GM18511 (cell line): ENCODE measurements at regions not wholly inside any gene's neighbourhood (a gene's known extent, or its start where the extent isn't known, plus 50 kb on each side); places are given as distances from the start of the nearest gene placed in this dataset.

Experiments
- ATAC-seq: cut with Tn5 transposase; IDR thresholded peaks from one replicate; pipeline ENCODE4 v1.9.1; 2021; ENCODE audit warnings: mild to moderate bottlenecking, moderate library complexity; ENCODE audit not compliant: unreplicated experiment

- no peak for ATAC-seq
Observed at GRCh38 chr15:81544385-81544784, 170.4 kb upstream of the TMC3 start.

GRCh38 chr15:81540909-81541308, 166.9 kb upstream of the TMC3 start:
- no peak for ATAC-seq

- no peak for ATAC-seq
Observed at GRCh38 chr15:81536356-81536755, 162.3 kb upstream of the TMC3 start.

- no peak for ATAC-seq
Observed at GRCh38 chr15:81534124-81534523, 160.1 kb upstream of the TMC3 start.

- ATAC-seq = no peak
Observed at GRCh38 chr15:81532001-81532400, 158.0 kb upstream of the TMC3 start.

GRCh38 chr15:81531109-81531592, 157.1 kb upstream of the TMC3 start:
- no peak for ATAC-seq

GRCh38 chr15:81530271-81530691, 156.3 kb upstream of the TMC3 start:
- ATAC-seq = no peak

GRCh38 chr15:81529481-81529880, 155.5 kb upstream of the TMC3 start:
- ATAC-seq = no peak

GRCh38 chr15:81526029-81526428, 152.0 kb upstream of the TMC3 start:
- no peak for ATAC-seq

GRCh38 chr15:81524496-81524895, 150.5 kb upstream of the TMC3 start:
- ATAC-seq = no peak

GRCh38 chr15:81523867-81524266, 149.9 kb upstream of the TMC3 start:
- ATAC-seq = no peak

GRCh38 chr15:81520480-81520879, 146.5 kb upstream of the TMC3 start:
- ATAC-seq = no peak

GRCh38 chr15:81516461-81516860, 142.4 kb upstream of the TMC3 start:
- no peak for ATAC-seq

GRCh38 chr15:81516012-81516411, 142.0 kb upstream of the TMC3 start:
- ATAC-seq = no peak

- no peak for ATAC-seq
Observed at GRCh38 chr15:81514725-81515124, 140.7 kb upstream of the TMC3 start.

GRCh38 chr15:81511138-81511537, 137.1 kb upstream of the TMC3 start:
- ATAC-seq = no peak

GRCh38 chr15:81507831-81508230, 133.8 kb upstream of the TMC3 start:
- ATAC-seq = no peak

GRCh38 chr15:81506936-81507335, 132.9 kb upstream of the TMC3 start:
- ATAC-seq = no peak

- no peak for ATAC-seq
Observed at GRCh38 chr15:81506071-81506470, 132.1 kb upstream of the TMC3 start.

GRCh38 chr15:81504170-81504905, 130.3 kb upstream of the TMC3 start:
- no peak for ATAC-seq

GRCh38 chr15:81502439-81502838, 128.4 kb upstream of the TMC3 start:
- ATAC-seq = no peak

- no peak for ATAC-seq
Observed at GRCh38 chr15:81500081-81500480, 126.1 kb upstream of the TMC3 start.

GRCh38 chr15:81498294-81498693, 124.3 kb upstream of the TMC3 start:
- no peak for ATAC-seq
